ENCODE measurements at regions not wholly inside any gene's neighbourhood (a gene's known extent, or its start where the extent isn't known, plus 50 kb on each side); places are given as distances from the start of the nearest gene placed in this dataset.

DNA sequence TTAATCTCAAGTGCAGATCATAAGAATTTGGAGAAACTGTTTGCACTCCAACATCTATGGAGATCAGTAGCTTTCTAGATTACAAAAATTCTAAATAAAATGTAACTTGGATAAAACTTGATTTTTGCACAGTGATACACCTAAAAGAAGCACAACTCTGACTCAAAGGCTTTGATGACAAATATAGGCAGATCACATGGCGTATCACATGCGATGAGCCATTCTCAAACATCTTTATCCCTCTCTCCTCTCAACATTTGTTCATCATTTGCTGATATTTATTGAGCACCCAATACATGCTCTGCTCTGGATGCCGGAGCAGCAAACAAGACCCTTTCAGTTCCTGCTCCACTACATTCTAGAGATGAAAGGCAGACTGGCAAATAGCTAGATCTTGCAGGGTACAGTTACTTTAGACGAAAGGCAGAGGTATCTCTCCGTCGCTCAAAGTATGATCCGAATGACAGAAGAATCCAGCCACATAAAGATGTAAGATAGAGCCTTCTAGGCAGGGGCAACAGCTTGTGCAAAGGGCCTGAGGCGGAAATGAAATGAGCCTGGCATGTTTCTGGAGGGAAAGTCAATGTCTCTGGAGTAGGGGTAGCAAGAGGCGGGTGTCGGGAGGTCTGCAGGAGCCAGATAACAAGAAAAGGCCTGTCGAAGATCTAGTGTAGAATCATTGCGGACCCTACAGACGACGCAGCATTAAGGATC lies 145.8 kb upstream of the ERRFI1 start:
- H3K27me3 ChIP-seq = no peaks in the 10 kb centered on the region
- H3K4me1 ChIP-seq = peaks cover 0 to 37% (median 22%) of the 10 kb centered on the region in 4 donors
- no peaks in the 10 kb centered on the region for H3K36me3 ChIP-seq
- no peak overlapping the region for H3K27ac ChIP-seq
- no peak overlapping the region for H3K4me3 ChIP-seq
- H3K9me3 ChIP-seq = no peaks in the 10 kb centered on the region
- intact Hi-C loops (cut with DNase I; ENCODE audit: low total_unique reads) = no loop called here
- DNase-seq = no peak
- TF ChIP-seq, protein P1, sequence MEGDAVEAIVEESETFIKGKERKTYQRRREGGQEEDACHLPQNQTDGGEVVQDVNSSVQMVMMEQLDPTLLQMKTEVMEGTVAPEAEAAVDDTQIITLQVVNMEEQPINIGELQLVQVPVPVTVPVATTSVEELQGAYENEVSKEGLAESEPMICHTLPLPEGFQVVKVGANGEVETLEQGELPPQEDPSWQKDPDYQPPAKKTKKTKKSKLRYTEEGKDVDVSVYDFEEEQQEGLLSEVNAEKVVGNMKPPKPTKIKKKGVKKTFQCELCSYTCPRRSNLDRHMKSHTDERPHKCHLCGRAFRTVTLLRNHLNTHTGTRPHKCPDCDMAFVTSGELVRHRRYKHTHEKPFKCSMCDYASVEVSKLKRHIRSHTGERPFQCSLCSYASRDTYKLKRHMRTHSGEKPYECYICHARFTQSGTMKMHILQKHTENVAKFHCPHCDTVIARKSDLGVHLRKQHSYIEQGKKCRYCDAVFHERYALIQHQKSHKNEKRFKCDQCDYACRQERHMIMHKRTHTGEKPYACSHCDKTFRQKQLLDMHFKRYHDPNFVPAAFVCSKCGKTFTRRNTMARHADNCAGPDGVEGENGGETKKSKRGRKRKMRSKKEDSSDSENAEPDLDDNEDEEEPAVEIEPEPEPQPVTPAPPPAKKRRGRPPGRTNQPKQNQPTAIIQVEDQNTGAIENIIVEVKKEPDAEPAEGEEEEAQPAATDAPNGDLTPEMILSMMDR (IDR thresholded peaks at IDR 0.05) = no peak

DNA sequence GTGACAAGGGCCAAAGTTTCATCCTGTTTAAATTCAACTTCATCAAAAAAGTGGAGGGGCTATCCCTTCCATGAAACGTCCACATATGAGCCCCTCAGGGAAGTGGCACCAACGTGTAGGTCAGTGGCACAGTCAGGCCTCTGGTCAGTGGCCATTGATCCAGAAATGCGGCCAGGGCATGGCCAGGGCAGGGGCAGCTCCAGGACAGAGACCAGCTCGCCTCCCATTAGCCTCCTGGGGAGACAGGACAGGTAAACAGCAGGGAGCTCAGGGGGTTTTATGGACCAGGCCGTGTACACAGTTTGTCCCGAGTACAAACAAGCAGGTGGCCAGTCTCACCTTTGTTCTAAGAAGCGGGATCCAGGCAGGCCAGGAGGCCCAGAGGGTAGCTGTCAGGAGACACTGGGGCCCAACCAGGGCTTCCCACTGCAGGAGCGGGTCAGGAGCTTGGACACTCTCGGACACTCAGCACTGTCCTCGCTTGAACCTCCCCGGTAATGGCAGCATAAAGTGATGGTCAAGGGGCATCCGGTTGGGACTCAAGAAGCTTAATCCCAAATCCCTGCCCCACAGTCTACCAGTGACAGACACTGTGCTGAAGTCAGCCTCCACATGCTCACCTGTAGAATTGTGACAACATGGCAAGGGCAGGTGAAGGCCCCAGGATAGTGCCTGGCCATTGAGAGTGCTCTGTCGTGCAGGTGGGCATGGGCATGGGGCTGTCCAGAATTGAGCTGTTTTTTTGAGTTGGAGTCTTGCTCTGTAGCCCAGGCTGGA lies 144.1 kb upstream of the ERRFI1 start:
- H3K9me3 ChIP-seq = no peaks in the 10 kb centered on the region
- H3K4me3 ChIP-seq = no peak overlapping the region
- no peaks in the 10 kb centered on the region for H3K27me3 ChIP-seq
- no peak for DNase-seq
- TF ChIP-seq, protein P1 (IDR thresholded peaks at IDR 0.05) = no peak
- intact Hi-C loops (cut with DNase I; ENCODE audit: low total_unique reads) = no loop called here
- H3K27ac ChIP-seq = peak overlapping the region; percentile 48 to 59
- peaks cover 0 to 37% (median 22%) of the 10 kb centered on the region in 4 donors for H3K4me1 ChIP-seq
- no peaks in the 10 kb centered on the region for H3K36me3 ChIP-seq

DNA sequence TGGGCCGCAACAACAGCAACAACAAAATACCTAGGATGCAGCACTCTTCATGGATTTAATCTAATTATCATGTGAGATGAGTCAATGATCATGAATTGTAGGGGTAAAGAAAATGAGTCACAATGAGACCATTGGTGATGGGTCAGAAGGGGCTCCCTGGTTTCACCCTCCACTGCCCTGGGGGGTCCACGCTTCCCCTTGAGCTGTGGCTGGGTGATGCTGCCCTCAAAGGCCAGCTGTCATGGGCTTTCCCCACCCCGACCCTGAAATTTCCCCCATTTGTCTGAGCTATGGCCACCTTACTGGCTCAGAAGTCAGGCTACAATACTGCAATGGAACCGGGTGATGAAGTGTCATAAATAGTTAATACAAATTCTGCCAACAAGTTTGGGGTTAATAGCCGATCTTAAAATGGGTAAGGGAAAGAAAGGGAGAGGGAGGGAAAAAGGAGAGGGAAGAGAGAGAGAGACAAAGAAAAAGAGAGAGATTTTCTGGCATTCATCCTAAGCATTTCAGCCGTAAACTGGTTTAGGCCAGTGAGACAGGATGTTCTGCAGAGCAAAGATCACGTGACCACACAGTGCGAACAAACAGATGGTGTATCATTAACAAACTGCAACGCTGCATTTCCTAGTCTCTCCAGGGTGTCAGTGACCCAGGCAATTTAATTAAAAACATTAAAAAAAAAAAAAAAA lies 143.4 kb upstream of the ERRFI1 start:
- TF ChIP-seq, protein P1 (IDR thresholded peaks at IDR 0.05) = no peak
- peak in 1 of 2 donors; percentile 71 for DNase-seq
- Histone ChIP-seq H3K9me3 (no peaks in the 10 kb centered on the region), H3K4me3 (no peak overlapping the region), H3K27me3 (no peaks in the 10 kb centered on the region), H3K4me1 (peaks cover 0 to 31% (median 20%) of the 10 kb centered on the region in 4 donors), H3K27ac (peak overlapping the region; percentile 53 to 59), H3K36me3 (no peaks in the 10 kb centered on the region)
- intact Hi-C loops (cut with DNase I; ENCODE audit: low total_unique reads) = no loop called here

DNA sequence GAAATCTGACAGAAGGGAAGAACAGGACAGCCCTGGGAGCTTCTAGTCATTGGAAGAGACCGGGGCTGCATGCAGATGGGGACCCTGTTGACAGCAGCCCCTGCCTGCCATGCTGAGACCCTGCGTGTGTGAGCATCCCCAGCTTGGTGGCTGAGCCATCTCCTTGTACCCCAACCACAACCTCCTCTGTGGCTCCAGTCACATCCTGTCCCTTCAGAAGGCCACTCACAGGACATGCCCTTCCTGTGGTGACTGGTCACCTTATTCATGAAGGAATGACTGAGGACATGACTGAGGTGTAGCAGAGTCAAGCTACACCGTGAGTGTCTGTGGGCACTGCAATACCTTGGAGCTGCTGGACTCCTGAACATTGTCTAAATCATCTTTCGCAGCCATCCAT lies 141.8 kb upstream of the ERRFI1 start:
- Histone ChIP-seq H3K9me3 (no peaks in the 10 kb centered on the region), H3K4me3 (no peak overlapping the region), H3K4me1 (peaks cover 0 to 16% (median 13%) of the 10 kb centered on the region in 4 donors), H3K36me3 (no peaks in the 10 kb centered on the region), H3K27ac (no peak overlapping the region), H3K27me3 (no peaks in the 10 kb centered on the region)
- TF ChIP-seq, protein P1 (IDR thresholded peaks at IDR 0.05) = no peak
- intact Hi-C loops (cut with DNase I; ENCODE audit: low total_unique reads) = no loop called here
- DNase-seq = no peak

DNA sequence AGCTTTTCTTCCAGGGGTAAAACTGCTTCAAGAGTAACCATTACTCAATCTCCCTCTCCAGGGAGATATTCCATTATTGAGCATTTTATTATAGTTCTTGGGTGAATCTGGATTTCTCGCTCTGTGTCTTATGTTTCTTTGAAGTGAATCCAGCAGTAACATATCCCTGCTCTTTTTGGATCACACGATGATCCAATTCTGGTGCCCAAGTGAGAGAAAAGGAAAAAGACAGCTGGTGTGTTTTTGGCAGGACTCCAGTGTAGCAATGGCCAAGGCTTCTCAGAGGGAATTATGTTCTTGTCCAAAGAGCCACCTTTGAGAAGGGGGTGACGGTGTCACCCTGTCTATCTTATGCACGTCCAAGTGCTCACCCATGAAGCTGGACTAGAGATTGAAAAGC lies 140.3 kb upstream of the ERRFI1 start:
- Histone ChIP-seq H3K36me3 (no peaks in the 10 kb centered on the region), H3K9me3 (no peaks in the 10 kb centered on the region), H3K4me1 (peaks cover 0 to 16% (median 13%) of the 10 kb centered on the region in 4 donors), H3K4me3 (no peak overlapping the region), H3K27ac (no peak overlapping the region), H3K27me3 (no peaks in the 10 kb centered on the region)
- DNase-seq = no peak
- intact Hi-C loops (cut with DNase I; ENCODE audit: low total_unique reads) = no loop called here
- TF ChIP-seq, protein P1 (IDR thresholded peaks at IDR 0.05) = no peak
